ENCODE measurements at regions not wholly inside any gene's neighbourhood (a gene's known extent, or its start where the extent isn't known, plus 50 kb on each side); places are given as distances from the start of the nearest gene placed in this dataset.

DNA sequence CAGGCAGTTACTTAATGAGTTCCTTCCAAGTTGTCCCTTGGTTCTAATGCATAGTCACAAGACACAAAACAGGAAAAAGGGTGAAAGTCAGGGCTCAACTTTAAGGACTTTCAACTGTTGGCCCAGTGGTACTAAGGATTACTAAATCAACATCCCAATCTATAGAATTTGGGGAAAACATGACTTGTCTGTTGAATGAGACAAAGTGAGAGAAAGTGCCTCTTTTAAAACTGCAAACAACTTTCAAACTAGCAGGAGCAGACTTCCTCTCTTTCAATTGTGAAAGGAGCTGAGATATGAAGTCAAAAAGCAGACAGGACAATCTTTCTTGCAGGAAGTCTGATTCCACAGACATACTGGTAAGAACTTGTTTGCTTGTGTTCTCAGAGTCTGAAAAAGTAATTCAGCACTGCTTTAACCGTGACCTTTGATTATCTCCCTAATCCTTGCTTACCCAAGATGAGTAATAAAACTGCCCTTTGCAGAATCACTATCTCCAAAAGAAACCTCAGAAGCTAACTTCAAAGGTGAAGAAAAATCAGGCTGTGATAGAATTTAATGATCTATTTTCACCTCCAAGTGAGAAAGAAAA lies 960.7 kb upstream of the RAG2 start:
- Histone ChIP-seq H2AFZ (ENCODE audit: low read depth, low read length, poor library complexity, severe bottlenecking) (no peak overlapping the region), H3K9me3 (ENCODE audit: control insufficient read depth in 1 of 2, insufficient read depth in 1 of 2, low read depth in 1 of 2, low read length in 2 of 2) (peaks cover 0 to 22% of the 10 kb centered on the region in 2 experiments; a peak in 1 of 4 replicates), H3K9ac (ENCODE audit: low read length) (no peak overlapping the region), H3K4me2 (ENCODE audit: low read length) (no peak overlapping the region), H3K79me2 (ENCODE audit: insufficient read depth, low read length) (no peaks in the 10 kb centered on the region), H3K27me3 (ENCODE audit: insufficient read depth, low read length) (no peaks in the 10 kb centered on the region), H3K27ac (ENCODE audit: low read depth, low read length) (no peak overlapping the region), H3K9me2 (ENCODE audit: insufficient read depth) (no peaks in the 10 kb centered on the region), H3K36me3 (ENCODE audit: control insufficient read depth in 1 of 2, insufficient read depth in 2 of 2, low read length in 2 of 2) (no peaks in the 10 kb centered on the region), H3K4me1 (ENCODE audit: control insufficient read depth in 1 of 2, insufficient read depth in 2 of 2, low read length in 2 of 2) (no peaks in the 10 kb centered on the region), H3K4me3 (replicated peaks in 1 of 2; ENCODE audit: low read depth in 1 of 2, low read length in 2 of 2) (no peak overlapping the region), H4K20me1 (ENCODE audit: insufficient read depth) (no peaks in the 10 kb centered on the region)
- intact Hi-C loops (cut with micrococcal nuclease) = no loop called here
- ChIA-PET RAD21 (ENCODE audit: low non-redundant PET in 1 of 2, low total read pairs in 2 of 2, uncharacterized antibody in 2 of 2, unreplicated experiment in 2 of 2) (no interaction called here), CTCF (no interaction called here), POLR2A (no interaction called here)
- DNase-seq (ENCODE audit: low read depth, low spot score) (no peak), ATAC-seq (no peak)
- BruUV-seq (replicated peaks) = no TSS peak
- no peak for TF ChIP-seq JUND (IDR thresholded peaks at IDR 0.05)
- TF ChIP-seq, protein P1, sequence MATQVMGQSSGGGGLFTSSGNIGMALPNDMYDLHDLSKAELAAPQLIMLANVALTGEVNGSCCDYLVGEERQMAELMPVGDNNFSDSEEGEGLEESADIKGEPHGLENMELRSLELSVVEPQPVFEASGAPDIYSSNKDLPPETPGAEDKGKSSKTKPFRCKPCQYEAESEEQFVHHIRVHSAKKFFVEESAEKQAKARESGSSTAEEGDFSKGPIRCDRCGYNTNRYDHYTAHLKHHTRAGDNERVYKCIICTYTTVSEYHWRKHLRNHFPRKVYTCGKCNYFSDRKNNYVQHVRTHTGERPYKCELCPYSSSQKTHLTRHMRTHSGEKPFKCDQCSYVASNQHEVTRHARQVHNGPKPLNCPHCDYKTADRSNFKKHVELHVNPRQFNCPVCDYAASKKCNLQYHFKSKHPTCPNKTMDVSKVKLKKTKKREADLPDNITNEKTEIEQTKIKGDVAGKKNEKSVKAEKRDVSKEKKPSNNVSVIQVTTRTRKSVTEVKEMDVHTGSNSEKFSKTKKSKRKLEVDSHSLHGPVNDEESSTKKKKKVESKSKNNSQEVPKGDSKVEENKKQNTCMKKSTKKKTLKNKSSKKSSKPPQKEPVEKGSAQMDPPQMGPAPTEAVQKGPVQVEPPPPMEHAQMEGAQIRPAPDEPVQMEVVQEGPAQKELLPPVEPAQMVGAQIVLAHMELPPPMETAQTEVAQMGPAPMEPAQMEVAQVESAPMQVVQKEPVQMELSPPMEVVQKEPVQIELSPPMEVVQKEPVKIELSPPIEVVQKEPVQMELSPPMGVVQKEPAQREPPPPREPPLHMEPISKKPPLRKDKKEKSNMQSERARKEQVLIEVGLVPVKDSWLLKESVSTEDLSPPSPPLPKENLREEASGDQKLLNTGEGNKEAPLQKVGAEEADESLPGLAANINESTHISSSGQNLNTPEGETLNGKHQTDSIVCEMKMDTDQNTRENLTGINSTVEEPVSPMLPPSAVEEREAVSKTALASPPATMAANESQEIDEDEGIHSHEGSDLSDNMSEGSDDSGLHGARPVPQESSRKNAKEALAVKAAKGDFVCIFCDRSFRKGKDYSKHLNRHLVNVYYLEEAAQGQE (IDR thresholded peaks at IDR 0.05; ENCODE audit: low read depth) = no peak
- TF ChIP-seq CBX3 (IDR thresholded peaks at IDR 0.05; ENCODE audit: low read depth) = no peak
- no peak for TF ChIP-seq SP1 (IDR thresholded peaks at IDR 0.05; ENCODE audit: low read depth)
- no peak for TF ChIP-seq FOSL1 (IDR thresholded peaks at IDR 0.05; ENCODE audit: low read depth)
- TF ChIP-seq EZH2 (IDR thresholded peaks at IDR 0.05) = no peak
- no peak for TF ChIP-seq POLR2AphosphoS5 (IDR thresholded peaks at IDR 0.05; ENCODE audit: low read depth, low read length)
- no peak for TF ChIP-seq EZH2phosphoT487 (IDR thresholded peaks at IDR 0.05; ENCODE audit: borderline replicate concordance)
- no peak for TF ChIP-seq ELF1 (IDR thresholded peaks at IDR 0.05; ENCODE audit: borderline replicate concordance, low read depth)
- TF ChIP-seq SIN3A (IDR thresholded peaks at IDR 0.05; ENCODE audit: low read depth) = no peak
- TF ChIP-seq RAD21 (IDR thresholded peaks at IDR 0.05; ENCODE audit: low read depth) = no peak
- TF ChIP-seq YY1 (IDR thresholded peaks at IDR 0.05; ENCODE audit: extremely low read depth, insufficient replicate concordance, low read depth, low read length) = no peak
- TF ChIP-seq TCF7L2 (IDR thresholded peaks at IDR 0.05; ENCODE audit: borderline replicate concordance, extremely low read depth, insufficient read depth, insufficient read length) = no peak
- TF ChIP-seq, protein P2, sequence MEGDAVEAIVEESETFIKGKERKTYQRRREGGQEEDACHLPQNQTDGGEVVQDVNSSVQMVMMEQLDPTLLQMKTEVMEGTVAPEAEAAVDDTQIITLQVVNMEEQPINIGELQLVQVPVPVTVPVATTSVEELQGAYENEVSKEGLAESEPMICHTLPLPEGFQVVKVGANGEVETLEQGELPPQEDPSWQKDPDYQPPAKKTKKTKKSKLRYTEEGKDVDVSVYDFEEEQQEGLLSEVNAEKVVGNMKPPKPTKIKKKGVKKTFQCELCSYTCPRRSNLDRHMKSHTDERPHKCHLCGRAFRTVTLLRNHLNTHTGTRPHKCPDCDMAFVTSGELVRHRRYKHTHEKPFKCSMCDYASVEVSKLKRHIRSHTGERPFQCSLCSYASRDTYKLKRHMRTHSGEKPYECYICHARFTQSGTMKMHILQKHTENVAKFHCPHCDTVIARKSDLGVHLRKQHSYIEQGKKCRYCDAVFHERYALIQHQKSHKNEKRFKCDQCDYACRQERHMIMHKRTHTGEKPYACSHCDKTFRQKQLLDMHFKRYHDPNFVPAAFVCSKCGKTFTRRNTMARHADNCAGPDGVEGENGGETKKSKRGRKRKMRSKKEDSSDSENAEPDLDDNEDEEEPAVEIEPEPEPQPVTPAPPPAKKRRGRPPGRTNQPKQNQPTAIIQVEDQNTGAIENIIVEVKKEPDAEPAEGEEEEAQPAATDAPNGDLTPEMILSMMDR (IDR thresholded peaks at IDR 0.05 in 2 of 3, conservative IDR thresholded peaks at IDR 0.05 in 1 of 3; ENCODE audit: borderline replicate concordance in 1 of 3, insufficient read depth in 1 of 3, low read depth in 2 of 3, low read length in 2 of 3) = no peak
- no peak for TF ChIP-seq ZNF274 (IDR thresholded peaks at IDR 0.05; ENCODE audit: low read depth, low read length)
- TF ChIP-seq ATF3 (IDR thresholded peaks at IDR 0.05) = no peak
- no peak for TF ChIP-seq CEBPB (IDR thresholded peaks at IDR 0.05; ENCODE audit: low read depth)
